GM23338 (cell line): ENCODE measurements at regions not wholly inside any gene's neighbourhood (a gene's known extent, or its start where the extent isn't known, plus 50 kb on each side); places are given as distances from the start of the nearest gene placed in this dataset.

Experiments used
- ATAC-seq: fragments of 200-7000 bp; cut with Tn5 transposase; 3 replicates; pipeline ENCODE4 v1.9.1; 2020
- DNase-seq: peaks from one replicate; pipeline ENCODE4 v3.0.0-alpha.2; 2015; ENCODE audit warnings: low spot score
- H2AFZ ChIP-seq: fragments of 200-600 bp; sonication (generic); 2 replicates; pipeline ENCODE4 v1.8.0; 2016; ENCODE audit warnings: antibody characterized with exemption, mild to moderate bottlenecking, moderate library complexity
- H3F3A ChIP-seq: fragments of 200-600 bp; sonication (generic); replicated peaks from 2 replicates; pipeline ENCODE4 v1.8.0; 2017; ENCODE audit warnings: antibody characterized with exemption, mixed run types, low read depth
- H3K27ac ChIP-seq: fragments of 200-600 bp; sonication (generic); 2 replicates; pipeline ENCODE4 v1.6.1; 2016; ENCODE audit warnings: low read depth
- H3K27me3 ChIP-seq: fragments of 200-600 bp; sonication (generic); 2 replicates; pipeline ENCODE4 v1.8.0; 2016; ENCODE audit warnings: mild to moderate bottlenecking, mixed run types, moderate library complexity; ENCODE audit not compliant: insufficient read depth
- H3K36me3 ChIP-seq: fragments of 200-600 bp; sonication (generic); 2 replicates; pipeline ENCODE4 v1.8.0; 2016; ENCODE audit warnings: mild to moderate bottlenecking; ENCODE audit not compliant: insufficient read depth
- H3K4me1 ChIP-seq: fragments of 200-600 bp; sonication (generic); 2 replicates; pipeline ENCODE4 v1.8.0; 2016; ENCODE audit warnings: mild to moderate bottlenecking, moderate library complexity; ENCODE audit not compliant: insufficient read depth
- H3K4me2 ChIP-seq: fragments of 200-600 bp; sonication (generic); 2 replicates; pipeline ENCODE4 v1.7.1; 2017; ENCODE audit warnings: mixed run types
- H3K4me3 ChIP-seq: fragments of 200-600 bp; sonication (generic); 2 replicates; pipeline ENCODE4 v1.6.1; 2016; ENCODE audit warnings: mixed run types
- H3K79me2 ChIP-seq: fragments of 200-600 bp; sonication (generic); replicated peaks from 2 replicates; pipeline ENCODE4 v1.8.0; 2017; ENCODE audit warnings: mild to moderate bottlenecking; ENCODE audit not compliant: insufficient read depth
- H3K9me2 ChIP-seq: fragments of 200-600 bp; sonication (generic); 2 replicates; pipeline ENCODE4 v1.8.0; 2017; ENCODE audit not compliant: insufficient read depth
- H4K20me1 ChIP-seq: fragments of 200-600 bp; sonication (generic); replicated peaks from 2 replicates; pipeline ENCODE4 v1.8.0; 2017; ENCODE audit warnings: mild to moderate bottlenecking; ENCODE audit not compliant: insufficient read depth
- H3K27ac Mint-ChIP-seq: 2 replicates; pipeline ENCODE4 v1.8.0; 2020; ENCODE audit warnings: inconsistent platforms, mild to moderate bottlenecking, moderate library complexity, mixed read lengths
- H3K27me3 Mint-ChIP-seq: 3 replicates; pipeline ENCODE4 v1.8.0; 2022; ENCODE audit warnings: low read depth, mild to moderate bottlenecking, moderate library complexity, mixed read lengths, inconsistent platforms; ENCODE audit not compliant: insufficient read depth, poor library complexity
- H3K36me3 Mint-ChIP-seq: 3 replicates; pipeline ENCODE4 v1.8.0; 2021; ENCODE audit warnings: low read depth, mild to moderate bottlenecking, inconsistent platforms, moderate library complexity, mixed read lengths
- H3K4me1 Mint-ChIP-seq: 3 replicates; pipeline ENCODE4 v1.8.0; 2020; ENCODE audit warnings: mild to moderate bottlenecking, inconsistent platforms, mixed read lengths
- H3K4me3 Mint-ChIP-seq: 3 replicates; pipeline ENCODE4 v1.8.0; 2021; ENCODE audit warnings: moderate library complexity, mild to moderate bottlenecking, inconsistent platforms, mixed read lengths
- H3K9me3 Mint-ChIP-seq: 3 replicates; pipeline ENCODE4 v1.8.0; 2020; ENCODE audit warnings: moderate library complexity, mild to moderate bottlenecking, inconsistent platforms, mixed read lengths
- CREB1 ChIP-seq: fragments of 250-450 bp; sonication (Bioruptor Pico); IDR thresholded peaks from 2 replicates; pipeline ENCODE4 v1.5.0; 2020; ENCODE audit warnings: low read depth, mild to moderate bottlenecking, moderate library complexity
- EZH2 ChIP-seq: fragments of 200-600 bp; sonication (generic); IDR thresholded peaks from one replicate; pipeline ENCODE4 v1.8.0; 2017; ENCODE audit warnings: antibody characterized with exemption, mild to moderate bottlenecking, low read depth; ENCODE audit not compliant: unreplicated experiment
- EZH2phosphoT487 ChIP-seq: fragments of 200-600 bp; sonication (generic); IDR thresholded peaks from one replicate; pipeline ENCODE4 v1.8.1; 2018; ENCODE audit warnings: antibody characterized with exemption; ENCODE audit not compliant: unreplicated experiment
- JUNB ChIP-seq: IDR thresholded peaks from one replicate; pipeline ENCODE4 v1.6.1; 2016; ENCODE audit warnings: antibody characterized with exemption; ENCODE audit not compliant: unreplicated experiment
- NANOG ChIP-seq: IDR thresholded peaks from 2 replicates; pipeline ENCODE4 v1.6.1; 2016; ENCODE audit warnings: antibody characterized with exemption, borderline replicate concordance
- POLR2AphosphoS5 ChIP-seq: IDR thresholded peaks from 2 replicates; pipeline ENCODE4 v1.6.1; 2016; ENCODE audit warnings: antibody characterized with exemption, low read depth
- STAT1 ChIP-seq: IDR thresholded peaks from one replicate; pipeline ENCODE4 v1.6.1; 2016; ENCODE audit warnings: antibody characterized with exemption; ENCODE audit not compliant: unreplicated experiment
- ZNF114 ChIP-seq: fragments of 250-450 bp; sonication (Bioruptor Pico); IDR thresholded peaks from 2 replicates; pipeline ENCODE4 v1.5.0; 2020; ENCODE audit warnings: mild to moderate bottlenecking, moderate library complexity
- ZNF331 ChIP-seq: fragments of 250-450 bp; sonication (Bioruptor Pico); IDR thresholded peaks from 2 replicates; pipeline ENCODE4 v1.5.0; 2020; ENCODE audit warnings: low read depth, mild to moderate bottlenecking, moderate library complexity
- TF ChIP-seq, protein P1 (sequence below): fragments of 250-450 bp; sonication (Bioruptor Pico); IDR thresholded peaks from 2 replicates; pipeline ENCODE4 v1.5.0; 2020; ENCODE audit warnings: mild to moderate bottlenecking, moderate library complexity
- TF ChIP-seq, protein P2 (sequence below): IDR thresholded peaks from 2 replicates; pipeline ENCODE4 v1.6.1; 2016; ENCODE audit warnings: antibody characterized with exemption
- TF ChIP-seq, protein P3 (sequence below): IDR thresholded peaks from one replicate; pipeline ENCODE4 v1.6.1; 2018; ENCODE audit warnings: antibody characterized with exemption; ENCODE audit not compliant: unreplicated experiment

DNA sequence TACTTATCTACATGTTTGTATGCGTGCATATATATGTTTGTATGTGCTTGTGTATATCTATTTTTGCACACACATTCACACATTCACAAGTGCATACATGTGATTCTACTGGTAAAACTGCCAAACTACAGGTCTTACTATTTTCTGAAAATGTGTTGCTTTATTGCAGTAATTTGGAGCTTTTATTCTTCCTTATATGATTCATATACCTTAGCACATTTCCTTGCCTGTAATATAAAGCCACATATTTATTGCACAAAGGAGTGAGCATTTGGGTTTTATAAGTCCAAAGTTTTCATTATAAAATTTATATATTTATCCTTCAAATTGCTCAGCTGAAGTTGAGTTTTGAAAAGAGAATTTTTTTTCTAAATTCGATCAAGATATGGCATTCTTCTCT is 1120.4 kb upstream of the PCDH9 start (continued):
- TF ChIP-seq, protein P1, sequence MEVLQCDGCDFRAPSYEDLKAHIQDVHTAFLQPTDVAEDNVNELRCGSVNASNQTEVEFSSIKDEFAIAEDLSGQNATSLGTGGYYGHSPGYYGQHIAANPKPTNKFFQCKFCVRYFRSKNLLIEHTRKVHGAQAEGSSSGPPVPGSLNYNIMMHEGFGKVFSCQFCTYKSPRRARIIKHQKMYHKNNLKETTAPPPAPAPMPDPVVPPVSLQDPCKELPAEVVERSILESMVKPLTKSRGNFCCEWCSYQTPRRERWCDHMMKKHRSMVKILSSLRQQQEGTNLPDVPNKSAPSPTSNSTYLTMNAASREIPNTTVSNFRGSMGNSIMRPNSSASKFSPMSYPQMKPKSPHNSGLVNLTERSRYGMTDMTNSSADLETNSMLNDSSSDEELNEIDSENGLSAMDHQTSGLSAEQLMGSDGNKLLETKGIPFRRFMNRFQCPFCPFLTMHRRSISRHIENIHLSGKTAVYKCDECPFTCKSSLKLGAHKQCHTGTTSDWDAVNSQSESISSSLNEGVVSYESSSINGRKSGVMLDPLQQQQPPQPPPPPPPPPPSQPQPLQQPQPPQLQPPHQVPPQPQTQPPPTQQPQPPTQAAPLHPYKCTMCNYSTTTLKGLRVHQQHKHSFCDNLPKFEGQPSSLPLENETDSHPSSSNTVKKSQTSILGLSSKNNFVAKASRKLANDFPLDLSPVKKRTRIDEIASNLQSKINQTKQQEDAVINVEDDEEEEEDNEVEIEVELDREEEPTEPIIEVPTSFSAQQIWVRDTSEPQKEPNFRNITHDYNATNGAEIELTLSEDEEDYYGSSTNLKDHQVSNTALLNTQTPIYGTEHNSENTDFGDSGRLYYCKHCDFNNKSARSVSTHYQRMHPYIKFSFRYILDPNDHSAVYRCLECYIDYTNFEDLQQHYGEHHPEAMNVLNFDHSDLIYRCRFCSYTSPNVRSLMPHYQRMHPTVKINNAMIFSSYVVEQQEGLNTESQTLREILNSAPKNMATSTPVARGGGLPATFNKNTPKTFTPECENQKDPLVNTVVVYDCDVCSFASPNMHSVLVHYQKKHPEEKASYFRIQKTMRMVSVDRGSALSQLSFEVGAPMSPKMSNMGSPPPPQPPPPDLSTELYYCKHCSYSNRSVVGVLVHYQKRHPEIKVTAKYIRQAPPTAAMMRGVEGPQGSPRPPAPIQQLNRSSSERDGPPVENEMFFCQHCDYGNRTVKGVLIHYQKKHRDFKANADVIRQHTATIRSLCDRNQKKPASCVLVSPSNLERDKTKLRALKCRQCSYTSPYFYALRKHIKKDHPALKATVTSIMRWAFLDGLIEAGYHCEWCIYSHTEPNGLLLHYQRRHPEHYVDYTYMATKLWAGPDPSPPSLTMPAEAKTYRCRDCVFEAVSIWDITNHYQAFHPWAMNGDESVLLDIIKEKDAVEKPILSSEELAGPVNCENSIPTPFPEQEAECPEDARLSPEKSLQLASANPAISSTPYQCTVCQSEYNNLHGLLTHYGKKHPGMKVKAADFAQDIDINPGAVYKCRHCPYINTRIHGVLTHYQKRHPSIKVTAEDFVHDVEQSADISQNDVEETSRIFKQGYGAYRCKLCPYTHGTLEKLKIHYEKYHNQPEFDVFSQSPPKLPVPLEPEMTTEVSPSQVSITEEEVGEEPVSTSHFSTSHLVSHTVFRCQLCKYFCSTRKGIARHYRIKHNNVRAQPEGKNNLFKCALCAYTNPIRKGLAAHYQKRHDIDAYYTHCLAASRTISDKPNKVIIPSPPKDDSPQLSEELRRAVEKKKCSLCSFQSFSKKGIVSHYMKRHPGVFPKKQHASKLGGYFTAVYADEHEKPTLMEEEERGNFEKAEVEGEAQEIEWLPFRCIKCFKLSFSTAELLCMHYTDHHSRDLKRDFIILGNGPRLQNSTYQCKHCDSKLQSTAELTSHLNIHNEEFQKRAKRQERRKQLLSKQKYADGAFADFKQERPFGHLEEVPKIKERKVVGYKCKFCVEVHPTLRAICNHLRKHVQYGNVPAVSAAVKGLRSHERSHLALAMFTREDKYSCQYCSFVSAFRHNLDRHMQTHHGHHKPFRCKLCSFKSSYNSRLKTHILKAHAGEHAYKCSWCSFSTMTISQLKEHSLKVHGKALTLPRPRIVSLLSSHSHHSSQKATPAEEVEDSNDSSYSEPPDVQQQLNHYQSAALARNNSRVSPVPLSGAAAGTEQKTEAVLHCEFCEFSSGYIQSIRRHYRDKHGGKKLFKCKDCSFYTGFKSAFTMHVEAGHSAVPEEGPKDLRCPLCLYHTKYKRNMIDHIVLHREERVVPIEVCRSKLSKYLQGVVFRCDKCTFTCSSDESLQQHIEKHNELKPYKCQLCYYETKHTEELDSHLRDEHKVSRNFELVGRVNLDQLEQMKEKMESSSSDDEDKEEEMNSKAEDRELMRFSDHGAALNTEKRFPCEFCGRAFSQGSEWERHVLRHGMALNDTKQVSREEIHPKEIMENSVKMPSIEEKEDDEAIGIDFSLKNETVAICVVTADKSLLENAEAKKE (CRISPR knock-in tag), result no peak
- no peak for TF ChIP-seq ZNF331 (CRISPR knock-in tag)
- no peak for TF ChIP-seq NANOG
- no peak for TF ChIP-seq EZH2phosphoT487
- TF ChIP-seq CREB1, result no peak
- TF ChIP-seq JUNB, result no peak
- TF ChIP-seq ZNF114, result no peak
- no peak for TF ChIP-seq EZH2
- no peak for TF ChIP-seq POLR2AphosphoS5
- TF ChIP-seq STAT1, result no peak
- TF ChIP-seq, protein P2, sequence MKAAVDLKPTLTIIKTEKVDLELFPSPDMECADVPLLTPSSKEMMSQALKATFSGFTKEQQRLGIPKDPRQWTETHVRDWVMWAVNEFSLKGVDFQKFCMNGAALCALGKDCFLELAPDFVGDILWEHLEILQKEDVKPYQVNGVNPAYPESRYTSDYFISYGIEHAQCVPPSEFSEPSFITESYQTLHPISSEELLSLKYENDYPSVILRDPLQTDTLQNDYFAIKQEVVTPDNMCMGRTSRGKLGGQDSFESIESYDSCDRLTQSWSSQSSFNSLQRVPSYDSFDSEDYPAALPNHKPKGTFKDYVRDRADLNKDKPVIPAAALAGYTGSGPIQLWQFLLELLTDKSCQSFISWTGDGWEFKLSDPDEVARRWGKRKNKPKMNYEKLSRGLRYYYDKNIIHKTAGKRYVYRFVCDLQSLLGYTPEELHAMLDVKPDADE, result no peak

DNA sequence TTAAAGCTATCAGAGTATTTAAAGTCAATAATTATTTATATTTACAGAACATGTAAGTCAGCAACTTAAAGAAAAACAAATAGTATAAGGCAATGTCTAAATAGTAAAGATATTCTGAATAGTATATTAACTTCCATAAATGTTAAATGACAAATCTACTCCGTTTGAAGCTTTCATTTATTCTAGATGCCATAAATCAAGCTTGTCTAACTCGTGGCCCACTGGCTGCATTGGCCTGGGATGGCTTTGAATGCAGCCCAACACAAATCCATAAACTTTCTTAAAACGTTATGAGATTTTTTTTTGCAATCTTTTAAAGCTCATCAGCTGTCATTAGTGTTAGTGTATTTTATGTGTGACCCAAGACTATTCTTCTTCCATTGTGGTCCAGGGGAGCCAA is 1117.1 kb upstream of the PCDH9 start:
- no peak for ATAC-seq
- no peak for TF ChIP-seq EZH2
- TF ChIP-seq NANOG, result no peak
- no peak for TF ChIP-seq POLR2AphosphoS5
- TF ChIP-seq, protein P2, result no peak
- TF ChIP-seq, protein P3, sequence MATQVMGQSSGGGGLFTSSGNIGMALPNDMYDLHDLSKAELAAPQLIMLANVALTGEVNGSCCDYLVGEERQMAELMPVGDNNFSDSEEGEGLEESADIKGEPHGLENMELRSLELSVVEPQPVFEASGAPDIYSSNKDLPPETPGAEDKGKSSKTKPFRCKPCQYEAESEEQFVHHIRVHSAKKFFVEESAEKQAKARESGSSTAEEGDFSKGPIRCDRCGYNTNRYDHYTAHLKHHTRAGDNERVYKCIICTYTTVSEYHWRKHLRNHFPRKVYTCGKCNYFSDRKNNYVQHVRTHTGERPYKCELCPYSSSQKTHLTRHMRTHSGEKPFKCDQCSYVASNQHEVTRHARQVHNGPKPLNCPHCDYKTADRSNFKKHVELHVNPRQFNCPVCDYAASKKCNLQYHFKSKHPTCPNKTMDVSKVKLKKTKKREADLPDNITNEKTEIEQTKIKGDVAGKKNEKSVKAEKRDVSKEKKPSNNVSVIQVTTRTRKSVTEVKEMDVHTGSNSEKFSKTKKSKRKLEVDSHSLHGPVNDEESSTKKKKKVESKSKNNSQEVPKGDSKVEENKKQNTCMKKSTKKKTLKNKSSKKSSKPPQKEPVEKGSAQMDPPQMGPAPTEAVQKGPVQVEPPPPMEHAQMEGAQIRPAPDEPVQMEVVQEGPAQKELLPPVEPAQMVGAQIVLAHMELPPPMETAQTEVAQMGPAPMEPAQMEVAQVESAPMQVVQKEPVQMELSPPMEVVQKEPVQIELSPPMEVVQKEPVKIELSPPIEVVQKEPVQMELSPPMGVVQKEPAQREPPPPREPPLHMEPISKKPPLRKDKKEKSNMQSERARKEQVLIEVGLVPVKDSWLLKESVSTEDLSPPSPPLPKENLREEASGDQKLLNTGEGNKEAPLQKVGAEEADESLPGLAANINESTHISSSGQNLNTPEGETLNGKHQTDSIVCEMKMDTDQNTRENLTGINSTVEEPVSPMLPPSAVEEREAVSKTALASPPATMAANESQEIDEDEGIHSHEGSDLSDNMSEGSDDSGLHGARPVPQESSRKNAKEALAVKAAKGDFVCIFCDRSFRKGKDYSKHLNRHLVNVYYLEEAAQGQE, result no peak
- TF ChIP-seq EZH2phosphoT487, result no peak
- TF ChIP-seq CREB1, result no peak

More for the DNA sequence above, 1117.1 kb upstream of the PCDH9 start:
- Mint-ChIP-seq H3K27ac (no peak overlapping the region), H3K27me3 (no peaks in the 10 kb centered on the region), H3K36me3 (peaks cover 14% of the 10 kb centered on the region), H3K4me3 (no peak overlapping the region), H3K4me1 (no peaks in the 10 kb centered on the region), H3K9me3 (peaks cover 17% of the 10 kb centered on the region)
- no peak overlapping the region for H2AFZ ChIP-seq
- no peak overlapping the region for H3K27ac ChIP-seq
- no peak for DNase-seq
- no peaks in the 10 kb centered on the region for H3F3A ChIP-seq
- no peak overlapping the region for H3K4me2 ChIP-seq
- no peak overlapping the region for H3K4me3 ChIP-seq
- H3K79me2 ChIP-seq, result no peaks in the 10 kb centered on the region
- no peaks in the 10 kb centered on the region for H3K9me2 ChIP-seq
- H3K27me3 ChIP-seq, result no peaks in the 10 kb centered on the region
- H4K20me1 ChIP-seq, result no peaks in the 10 kb centered on the region
- H3K4me1 ChIP-seq, result no peaks in the 10 kb centered on the region
- H3K36me3 ChIP-seq, result no peaks in the 10 kb centered on the region
